Brain microvascular endothelial cell (primary cell): ENCODE measurements at regions not wholly inside any gene's neighbourhood (a gene's known extent, or its start where the extent isn't known, plus 50 kb on each side); places are given as distances from the start of the nearest gene placed in this dataset.
"Not testable (repeated sequence)": the region's sequence is repeated elsewhere in the genome, so short reads cannot be mapped to it uniquely, and the experiment has no call there.

ENCODE experiments used
- DNase-seq: peaks from one replicate; pipeline ENCODE4 v3.0.0-alpha.2; 2020
- H3K27ac ChIP-seq: fragments of 250-450 bp; sonication (Bioruptor Pico); 2 replicates; pipeline ENCODE4 v1.5.1; 2020; ENCODE audit warnings: mild to moderate bottlenecking, moderate library complexity
- H3K27me3 ChIP-seq: fragments of 250-450 bp; sonication (Bioruptor Pico); replicated peaks from 2 replicates; pipeline ENCODE4 v1.5.1; 2020; ENCODE audit warnings: mild to moderate bottlenecking
- H3K36me3 ChIP-seq: fragments of 250-450 bp; sonication (Bioruptor Pico); replicated peaks from 2 replicates; pipeline ENCODE4 v1.5.1; 2020; ENCODE audit warnings: mild to moderate bottlenecking
- H3K4me3 ChIP-seq: 2 replicates; pipeline ENCODE4 v1.5.1; 2011; ENCODE audit warnings: low read depth, mild to moderate bottlenecking, control low read depth, low read length, moderate library complexity
- in situ Hi-C: cut with HindIII; loops from 2 replicates; pipeline ENCODE4 v1.10.0; 2017; ENCODE audit warnings: low sequenced_read_pairs, low pct_ligation_motif_present
- TF ChIP-seq, protein P1 (sequence below): IDR thresholded peaks from 2 replicates; pipeline ENCODE4 v1.5.1; 2011; ENCODE audit warnings: low read depth, mild to moderate bottlenecking, moderate library complexity, low read length, control low read depth, inconsistent platforms; ENCODE audit errors: missing control alignments

DNA sequence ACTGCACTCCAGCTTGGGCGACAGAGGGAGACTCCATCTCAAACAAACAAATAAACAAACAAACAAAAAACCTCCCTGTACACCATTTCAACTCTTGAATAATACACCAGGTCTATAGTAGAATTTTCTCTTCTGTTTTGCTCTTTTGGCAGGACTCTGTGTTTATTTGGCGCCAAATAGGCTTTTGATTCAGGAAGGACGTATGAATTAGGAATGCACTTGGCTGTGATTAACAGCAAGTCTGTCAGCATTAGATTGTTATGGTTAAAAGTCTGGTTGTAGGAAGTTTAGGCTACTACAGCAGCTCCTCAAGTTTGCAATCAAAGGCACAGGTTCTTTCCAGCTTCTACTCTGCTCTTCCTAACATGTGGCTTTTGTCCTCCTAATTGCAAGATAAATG, 113.8 kb upstream of the KCNK1 start:
- TF ChIP-seq, protein P1, sequence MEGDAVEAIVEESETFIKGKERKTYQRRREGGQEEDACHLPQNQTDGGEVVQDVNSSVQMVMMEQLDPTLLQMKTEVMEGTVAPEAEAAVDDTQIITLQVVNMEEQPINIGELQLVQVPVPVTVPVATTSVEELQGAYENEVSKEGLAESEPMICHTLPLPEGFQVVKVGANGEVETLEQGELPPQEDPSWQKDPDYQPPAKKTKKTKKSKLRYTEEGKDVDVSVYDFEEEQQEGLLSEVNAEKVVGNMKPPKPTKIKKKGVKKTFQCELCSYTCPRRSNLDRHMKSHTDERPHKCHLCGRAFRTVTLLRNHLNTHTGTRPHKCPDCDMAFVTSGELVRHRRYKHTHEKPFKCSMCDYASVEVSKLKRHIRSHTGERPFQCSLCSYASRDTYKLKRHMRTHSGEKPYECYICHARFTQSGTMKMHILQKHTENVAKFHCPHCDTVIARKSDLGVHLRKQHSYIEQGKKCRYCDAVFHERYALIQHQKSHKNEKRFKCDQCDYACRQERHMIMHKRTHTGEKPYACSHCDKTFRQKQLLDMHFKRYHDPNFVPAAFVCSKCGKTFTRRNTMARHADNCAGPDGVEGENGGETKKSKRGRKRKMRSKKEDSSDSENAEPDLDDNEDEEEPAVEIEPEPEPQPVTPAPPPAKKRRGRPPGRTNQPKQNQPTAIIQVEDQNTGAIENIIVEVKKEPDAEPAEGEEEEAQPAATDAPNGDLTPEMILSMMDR: no peak
- Histone ChIP-seq H3K27me3 (no peaks in the 10 kb centered on the region), H3K4me3 (no peak overlapping the region), H3K27ac (no peak overlapping the region), H3K36me3 (no peaks in the 10 kb centered on the region)
- DNase-seq: no peak
- in situ Hi-C loops: no loop called here

DNA sequence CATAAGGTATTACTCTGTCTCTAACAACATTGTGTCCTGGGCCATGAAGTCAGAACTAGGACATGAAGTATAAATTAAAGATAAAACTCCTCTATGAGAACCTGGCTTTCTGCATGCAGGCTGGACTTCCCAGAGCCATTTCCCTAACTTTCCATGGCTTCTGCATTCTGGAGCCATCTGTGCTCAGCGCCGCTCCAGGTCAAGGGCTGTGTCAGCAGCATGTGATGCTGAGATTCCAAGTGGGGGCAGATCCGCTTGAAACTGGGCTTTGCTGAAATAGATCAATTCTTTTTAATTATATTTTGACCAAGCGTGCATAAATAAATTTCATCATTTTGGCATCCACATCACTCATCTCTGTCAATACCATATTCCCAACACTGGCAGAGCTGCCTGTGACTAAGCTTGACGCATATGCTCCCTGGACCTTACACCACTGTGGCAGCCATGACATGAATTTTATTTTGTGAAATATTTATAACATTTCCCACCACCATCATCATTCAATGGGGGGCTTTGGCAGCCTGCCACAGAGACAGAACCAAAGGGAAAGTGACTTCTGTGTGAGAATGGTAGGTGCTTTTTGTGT, 110.4 kb upstream of the KCNK1 start:
- in situ Hi-C loops: no loop called here
- Histone ChIP-seq H3K27ac (no peak overlapping the region), H3K4me3 (no peak overlapping the region), H3K36me3 (no peaks in the 10 kb centered on the region), H3K27me3 (no peaks in the 10 kb centered on the region)
- TF ChIP-seq, protein P1: no peak
- no peak for DNase-seq

- in situ Hi-C loops: no loop called here
- no peak for DNase-seq
- Histone ChIP-seq H3K36me3 (no peaks in the 10 kb centered on the region), H3K27ac (no peak overlapping the region), H3K27me3 (no peaks in the 10 kb centered on the region), H3K4me3 (no peak overlapping the region)
- TF ChIP-seq, protein P1: no peak
Measured at GRCh38 chr1:233505130-233505529, 108.8 kb upstream of the KCNK1 start.

- H3K27ac ChIP-seq, in situ Hi-C loops, H3K27me3 ChIP-seq, H3K4me3 ChIP-seq, H3K36me3 ChIP-seq, DNase-seq: not testable (repeated sequence)
Measured at GRCh38 chr1:233505889-233506288, 108.0 kb upstream of the KCNK1 start.

DNA sequence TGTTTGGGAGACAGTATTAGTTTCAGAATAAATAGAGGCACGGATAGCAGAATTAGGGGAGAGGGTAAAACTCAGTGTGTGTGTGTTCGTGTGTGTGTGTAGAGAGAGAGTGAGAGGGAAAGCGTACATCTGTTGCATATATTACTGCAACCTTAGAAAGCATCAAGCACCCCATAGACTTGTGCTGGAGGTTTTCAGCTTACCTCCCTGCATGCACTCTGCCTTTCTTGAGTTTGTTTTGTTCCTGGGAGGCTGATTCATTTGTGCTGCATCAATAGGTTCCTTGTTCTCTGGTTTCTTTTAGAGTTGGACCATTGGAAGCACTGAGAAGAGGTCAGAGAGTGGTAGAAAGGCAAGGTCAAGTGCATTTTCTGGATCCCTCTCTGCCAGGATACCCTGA, 104.4 kb upstream of the KCNK1 start:
- DNase-seq: no peak

DNA sequence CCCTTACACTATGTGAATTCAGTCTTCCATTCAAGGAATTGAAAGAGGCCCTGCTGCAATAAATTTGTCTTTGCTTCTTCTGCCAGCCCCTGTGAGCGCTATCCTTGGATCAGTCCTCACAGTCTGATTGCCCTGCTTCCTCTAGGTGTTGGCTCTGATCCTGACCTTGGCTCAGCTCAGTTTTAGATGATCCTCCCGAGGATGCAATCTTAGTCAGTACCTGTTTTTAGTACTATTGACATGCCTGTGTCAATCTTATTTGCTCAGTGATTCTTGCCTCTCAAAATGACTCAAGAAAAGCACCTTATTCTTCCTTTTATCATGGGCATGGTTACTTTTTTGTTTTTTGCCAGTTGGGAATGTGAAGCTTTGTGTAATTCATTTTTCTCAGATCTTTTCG, 101.4 kb upstream of the KCNK1 start:
- in situ Hi-C loops: no loop called here
- TF ChIP-seq, protein P1: no peak
- no peaks in the 10 kb centered on the region for H3K27me3 ChIP-seq
- no peaks in the 10 kb centered on the region for H3K36me3 ChIP-seq
- DNase-seq: no peak
- H3K4me3 ChIP-seq: no peak overlapping the region
- no peak overlapping the region for H3K27ac ChIP-seq

More for the DNA sequence above, 104.4 kb upstream of the KCNK1 start:
- no peak overlapping the region for H3K4me3 ChIP-seq
- TF ChIP-seq, protein P1: no peak
- H3K27ac ChIP-seq: no peak overlapping the region
- in situ Hi-C loops: no loop called here
- H3K27me3 ChIP-seq: no peaks in the 10 kb centered on the region
- H3K36me3 ChIP-seq: no peaks in the 10 kb centered on the region
